Keratinocyte (primary cell): ENCODE measurements at regions not wholly inside any gene's neighbourhood (a gene's known extent, or its start where the extent isn't known, plus 50 kb on each side); places are given as distances from the start of the nearest gene placed in this dataset.

Experiments used
- DNase-seq: peaks from one replicate; pipeline ENCODE4 v3.0.0-alpha.2; 2011; ENCODE audit warnings: low read depth, missing footprints, low spot score
- FAIRE-seq: peaks from 2 replicates; lab custom pipeline; 2011; peaks lifted over from hg19 to GRCh38; lab: Jason Lieb, UNC
- H2AFZ ChIP-seq: 2 replicates; pipeline ENCODE4 v1.6.0; 2012; ENCODE audit warnings: low read length, control low read depth, inconsistent platforms; ENCODE audit not compliant: control insufficient read depth
- H3K27ac ChIP-seq: 2 replicates; pipeline ENCODE4 v1.5.1; 2011; ENCODE audit warnings: low read length; ENCODE audit not compliant: control insufficient read depth, insufficient read depth
- H3K27me3 ChIP-seq: 3 replicates; pipeline ENCODE4 v1.6.0; 2011; ENCODE audit warnings: low read length; ENCODE audit not compliant: control insufficient read depth, insufficient read depth; ENCODE audit errors: extremely low read depth
- H3K36me3 ChIP-seq, 2 experiments: 2 replicates in 1 of 2; 3 replicates in 1 of 2; pipeline ENCODE4 v1.5.1; 2011; ENCODE audit warnings: low read length in 2 of 2, mild to moderate bottlenecking in 1 of 2; ENCODE audit not compliant: control insufficient read depth in 2 of 2, insufficient read depth in 2 of 2; ENCODE audit errors: extremely low read depth in 1 of 2
- H3K4me1 ChIP-seq: 3 replicates; pipeline ENCODE4 v1.5.1; 2011; ENCODE audit warnings: low read length; ENCODE audit not compliant: control insufficient read depth, insufficient read depth; ENCODE audit errors: extremely low read depth
- H3K4me2 ChIP-seq: 3 replicates; pipeline ENCODE4 v1.6.0; 2011; ENCODE audit warnings: low read depth, low read length; ENCODE audit not compliant: control insufficient read depth, insufficient read depth; ENCODE audit errors: extremely low read depth
- H3K4me3 ChIP-seq, 3 experiments: fragments of 200-600 bp in 1 of 3; sonication (generic) in 1 of 3; 2 replicates in 2 of 3; 3 replicates in 1 of 3; pipeline ENCODE4 v1.5.1; 2011 to 2016; ENCODE audit warnings: low read length in 3 of 3, mild to moderate bottlenecking in 3 of 3, control low read depth in 2 of 3, inconsistent platforms in 1 of 3, low read depth in 1 of 3, mixed read lengths in 1 of 3, mixed run types in 1 of 3, moderate library complexity in 1 of 3; ENCODE audit not compliant: control insufficient read depth in 2 of 3, insufficient read depth in 2 of 3; ENCODE audit errors: extremely low read depth in 1 of 3
- H3K79me2 ChIP-seq: 2 replicates; pipeline ENCODE4 v1.6.0; 2012; ENCODE audit warnings: low read length; ENCODE audit not compliant: control insufficient read depth, insufficient read depth
- H3K9ac ChIP-seq: 3 replicates; pipeline ENCODE4 v1.6.0; 2011; ENCODE audit warnings: low read length; ENCODE audit not compliant: control insufficient read depth, insufficient read depth; ENCODE audit errors: extremely low read depth
- H3K9me1 ChIP-seq: 3 replicates; pipeline ENCODE4 v1.6.0; 2011; ENCODE audit warnings: low read length; ENCODE audit not compliant: control insufficient read depth, insufficient read depth; ENCODE audit errors: extremely low read depth
- H3K9me3 ChIP-seq: 2 replicates; pipeline ENCODE4 v1.5.1; 2012; ENCODE audit warnings: low read depth, low read length; ENCODE audit not compliant: control insufficient read depth
- H4K20me1 ChIP-seq: 3 replicates; pipeline ENCODE4 v1.6.0; 2011; ENCODE audit warnings: low read length; ENCODE audit not compliant: control insufficient read depth, insufficient read depth; ENCODE audit errors: extremely low read depth
- CTCF ChIP-seq, 3 experiments: IDR thresholded peaks in 1 of 3; conservative IDR thresholded peaks in 1 of 3; optimal IDR thresholded peaks in 1 of 3; 2 replicates in 2 of 3; 3 replicates in 1 of 3; pipeline versions ENCODE3 to v1.5.1; 2011; ENCODE audit warnings: low read length in 3 of 3, mild to moderate bottlenecking in 3 of 3, moderate library complexity in 2 of 3, control low read depth in 1 of 3, inconsistent platforms in 1 of 3; ENCODE audit not compliant: insufficient read depth in 2 of 3; ENCODE audit errors: extremely low read depth in 1 of 3
- EZH2 ChIP-seq: IDR thresholded peaks from one replicate; pipeline ENCODE4 v1.6.1; 2012; ENCODE audit warnings: inconsistent platforms, mild to moderate bottlenecking, low read length, moderate library complexity
- dilution Hi-C: fragments of 300-500 bp; cut with MboI; formaldehyde crosslinking; loops from one replicate; pipeline ENCODE4 v1.7.0; 2020; ENCODE audit warnings: low sequenced_read_pairs; ENCODE audit not compliant: extremely low pct_ligation_motif_present

DNA sequence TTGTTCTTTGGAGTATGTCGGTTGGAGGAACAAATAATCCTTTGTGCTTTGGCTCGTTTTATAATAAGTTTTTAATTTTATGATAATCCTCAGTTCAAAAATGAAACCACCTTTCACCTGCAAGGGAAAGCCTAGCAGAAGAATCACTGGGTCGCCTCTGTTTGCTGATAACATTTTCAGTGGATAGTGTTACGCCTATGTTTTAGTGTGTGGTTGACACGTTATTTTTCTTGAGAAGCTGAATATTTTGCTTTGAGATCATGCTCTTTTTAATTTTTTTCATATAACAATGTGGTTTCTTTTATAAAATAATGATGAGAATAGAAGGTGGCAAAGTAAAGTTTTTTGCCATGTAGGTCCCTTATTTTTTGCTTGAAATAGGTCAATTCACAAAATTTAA, 172.7 kb upstream of the ZEB2 start:
- Histone ChIP-seq H3K36me3 (no peaks in the 10 kb centered on the region), H2AFZ (no peak overlapping the region), H3K4me3 (no peak overlapping the region), H3K4me1 (no peaks in the 10 kb centered on the region), H3K4me2 (no peak overlapping the region), H3K9ac (no peak overlapping the region), H4K20me1 (no peaks in the 10 kb centered on the region), H3K9me1 (no peaks in the 10 kb centered on the region), H3K79me2 (no peaks in the 10 kb centered on the region), H3K27ac (no peak overlapping the region), H3K27me3 (no peaks in the 10 kb centered on the region), H3K9me3 (no peaks in the 10 kb centered on the region)
- dilution Hi-C loops = no loop called here
- FAIRE-seq = no peak
- TF ChIP-seq EZH2 (no peak), CTCF (optimal IDR thresholded peaks at IDR 0.05 in 1 of 3, IDR thresholded peaks at IDR 0.05 in 1 of 3, conservative IDR thresholded peaks at IDR 0.05 in 1 of 3; ENCODE audit: extremely low read depth in 1 of 3, insufficient read depth in 2 of 3, low read length in 3 of 3) (no peak)
- no peak for DNase-seq

- Histone ChIP-seq H3K9ac (no peak overlapping the region), H3K27ac (no peak overlapping the region), H3K4me2 (no peak overlapping the region), H3K79me2 (no peaks in the 10 kb centered on the region), H4K20me1 (no peaks in the 10 kb centered on the region), H3K9me1 (no peaks in the 10 kb centered on the region), H3K9me3 (no peaks in the 10 kb centered on the region), H3K36me3 (no peaks in the 10 kb centered on the region), H2AFZ (no peak overlapping the region), H3K27me3 (no peaks in the 10 kb centered on the region), H3K4me1 (no peaks in the 10 kb centered on the region), H3K4me3 (no peak overlapping the region)
- TF ChIP-seq EZH2 (no peak), CTCF (optimal IDR thresholded peaks at IDR 0.05 in 1 of 3, IDR thresholded peaks at IDR 0.05 in 1 of 3, conservative IDR thresholded peaks at IDR 0.05 in 1 of 3; ENCODE audit: extremely low read depth in 1 of 3, insufficient read depth in 2 of 3, low read length in 3 of 3) (no peak)
- dilution Hi-C loops = no loop called here
- DNase-seq (no peak), FAIRE-seq (no peak)
These were observed 170.9 kb upstream of the ZEB2 start for GRCh38 chr2:144690771-144691170.
